Neural progenitor cell (in vitro differentiated cells): ENCODE measurements at regions not wholly inside any gene's neighbourhood (a gene's known extent, or its start where the extent isn't known, plus 50 kb on each side); places are given as distances from the start of the nearest gene placed in this dataset.

ENCODE experiments used
- CTCF ChIP-seq: fragments of 200-600 bp; sonication (generic); IDR thresholded peaks from 2 replicates; pipeline ENCODE4 v1.5.1; 2017; ENCODE audit warnings: antibody characterized with exemption, mild to moderate bottlenecking
- EZH2 ChIP-seq: fragments of 200-600 bp; sonication (generic); IDR thresholded peaks from 2 replicates; pipeline ENCODE4 v1.6.1; 2017; ENCODE audit warnings: antibody characterized with exemption, mild to moderate bottlenecking, moderate library complexity
- EZH2phosphoT487 ChIP-seq: fragments of 200-600 bp; sonication (generic); IDR thresholded peaks from 2 replicates; pipeline ENCODE4 v1.6.1; 2017; ENCODE audit warnings: antibody characterized with exemption

GRCh38 chr2:215604606-215605005 is 168.7 kb upstream of the FN1 start:
- TF ChIP-seq EZH2phosphoT487 (no peak), CTCF (no peak), EZH2 (no peak)
